ENCODE measurements at regions not wholly inside any gene's neighbourhood (a gene's known extent, or its start where the extent isn't known, plus 50 kb on each side); places are given as distances from the start of the nearest gene placed in this dataset.

- DNase-seq, result no peak
These were observed 1633.0 kb upstream of the PCDH20 start for GRCh38 chr13:63048653-63049052.

- DNase-seq, result no peak
These were observed 1629.1 kb upstream of the PCDH20 start for GRCh38 chr13:63044589-63045313.

GRCh38 chr13:63042686-63043085, 1627.0 kb upstream of the PCDH20 start:
- no peak for DNase-seq

- no peak for DNase-seq
These were observed 1626.2 kb upstream of the PCDH20 start for GRCh38 chr13:63041640-63042414.

GRCh38 chr13:63026285-63026797, 1610.7 kb upstream of the PCDH20 start:
- DNase-seq, result no peak

- DNase-seq, result no peak
These were observed 1610.1 kb upstream of the PCDH20 start for GRCh38 chr13:63025741-63026140.

GRCh38 chr13:63024458-63024857, 1608.8 kb upstream of the PCDH20 start:
- DNase-seq, result peak; percentile 84

GRCh38 chr13:63011996-63012395, 1596.3 kb upstream of the PCDH20 start:
- no peak for DNase-seq

- no peak for DNase-seq
These were observed 1594.5 kb upstream of the PCDH20 start for GRCh38 chr13:63010072-63010658.

- DNase-seq, result no peak
These were observed 1590.0 kb upstream of the PCDH20 start for GRCh38 chr13:63005625-63006024.

- no peak for DNase-seq
These were observed 1582.0 kb upstream of the PCDH20 start for GRCh38 chr13:62997696-62998095.

- DNase-seq, result no peak
These were observed 1581.5 kb upstream of the PCDH20 start for GRCh38 chr13:62997038-62997599.

GRCh38 chr13:62973804-62974203, 1558.2 kb upstream of the PCDH20 start:
- no peak for DNase-seq

GRCh38 chr13:62964522-62964921, 1548.9 kb upstream of the PCDH20 start:
- DNase-seq, result no peak

GRCh38 chr13:62960723-62961122, 1545.1 kb upstream of the PCDH20 start:
- no peak for DNase-seq

- DNase-seq, result no peak
These were observed 1518.2 kb upstream of the PCDH20 start for GRCh38 chr13:62933809-62934208.

- no peak for DNase-seq
These were observed 1516.7 kb upstream of the PCDH20 start for GRCh38 chr13:62932256-62932883.

GRCh38 chr13:62931853-62932252, 1516.2 kb upstream of the PCDH20 start:
- no peak for DNase-seq

- no peak for DNase-seq
These were observed 1508.7 kb upstream of the PCDH20 start for GRCh38 chr13:62924395-62924794.

GRCh38 chr13:62920159-62920558, 1504.5 kb upstream of the PCDH20 start:
- DNase-seq, result no peak

- no peak for DNase-seq
These were observed 1503.8 kb upstream of the PCDH20 start for GRCh38 chr13:62919491-62919890.

- peak; percentile 1 for DNase-seq
These were observed 1495.0 kb upstream of the PCDH20 start for GRCh38 chr13:62910541-62911060.

Measured in tongue (tissue), 1 donor.